Cardiac muscle cell (in vitro differentiated cells and primary cell): ENCODE measurements at regions not wholly inside any gene's neighbourhood (a gene's known extent, or its start where the extent isn't known, plus 50 kb on each side); places are given as distances from the start of the nearest gene placed in this dataset.

Source experiments
- DNase-seq, 2 donors: peaks; one replicate each; pipeline versions ENCODE4 v3.0.0 to v3.0.0-alpha.2; 2010 to 2017; ENCODE audit warnings: low read depth in 1 of 2, low spot score in 1 of 2
- H3K27ac ChIP-seq: fragments of 200-600 bp; sonication (generic); 2 replicates; pipeline ENCODE4 v1.5.1; 2016
- H3K27me3 ChIP-seq: fragments of 200-600 bp; sonication (generic); 2 replicates; pipeline ENCODE4 v1.6.0; 2016; ENCODE audit warnings: control low read depth
- H3K36me3 ChIP-seq: fragments of 200-600 bp; sonication (generic); 2 replicates; pipeline ENCODE4 v1.5.1; 2016; ENCODE audit warnings: control low read depth
- H3K4me1 ChIP-seq: fragments of 200-600 bp; sonication (generic); 2 replicates; pipeline ENCODE4 v1.8.1; 2017; ENCODE audit warnings: low read depth, mild to moderate bottlenecking, mixed run types
- H3K4me3 ChIP-seq: fragments of 200-600 bp; sonication (generic); 2 replicates; pipeline ENCODE4 v1.5.1; 2016; ENCODE audit warnings: mild to moderate bottlenecking
- H3K9me3 ChIP-seq: fragments of 200-600 bp; sonication (generic); 2 replicates; pipeline ENCODE4 v1.5.1; 2017; ENCODE audit warnings: low read depth, mild to moderate bottlenecking, control low read depth
- TF ChIP-seq, protein P1 (sequence below): IDR thresholded peaks from 2 replicates; pipeline ENCODE4 v1.5.1; 2012; ENCODE audit warnings: low read depth, mild to moderate bottlenecking, low read length

DNA sequence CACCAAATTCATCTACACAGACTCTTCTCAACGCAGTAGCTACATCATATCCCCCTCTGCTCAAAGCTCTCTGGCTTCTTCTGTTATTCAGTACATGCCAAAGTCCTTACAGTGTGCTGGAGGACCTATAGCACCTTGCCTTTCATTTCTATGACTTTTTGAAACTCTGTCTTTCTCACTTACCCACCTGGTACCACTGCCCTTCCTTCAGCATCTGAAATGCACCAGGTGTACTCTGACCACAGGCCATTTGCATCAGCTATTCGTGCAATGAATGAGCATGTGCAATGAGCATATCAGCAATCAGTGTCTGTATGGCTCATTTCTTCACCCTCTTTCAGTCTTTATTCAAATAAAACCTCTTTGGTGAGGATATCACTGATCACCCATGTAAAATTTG lies 399.9 kb downstream of the RAB28 start:
- Histone ChIP-seq H3K36me3 (no peaks in the 10 kb centered on the region), H3K9me3 (no peaks in the 10 kb centered on the region), H3K4me1 (no peaks in the 10 kb centered on the region), H3K27ac (no peak overlapping the region), H3K27me3 (no peaks in the 10 kb centered on the region), H3K4me3 (no peak overlapping the region)
- no peak for DNase-seq
- TF ChIP-seq, protein P1, sequence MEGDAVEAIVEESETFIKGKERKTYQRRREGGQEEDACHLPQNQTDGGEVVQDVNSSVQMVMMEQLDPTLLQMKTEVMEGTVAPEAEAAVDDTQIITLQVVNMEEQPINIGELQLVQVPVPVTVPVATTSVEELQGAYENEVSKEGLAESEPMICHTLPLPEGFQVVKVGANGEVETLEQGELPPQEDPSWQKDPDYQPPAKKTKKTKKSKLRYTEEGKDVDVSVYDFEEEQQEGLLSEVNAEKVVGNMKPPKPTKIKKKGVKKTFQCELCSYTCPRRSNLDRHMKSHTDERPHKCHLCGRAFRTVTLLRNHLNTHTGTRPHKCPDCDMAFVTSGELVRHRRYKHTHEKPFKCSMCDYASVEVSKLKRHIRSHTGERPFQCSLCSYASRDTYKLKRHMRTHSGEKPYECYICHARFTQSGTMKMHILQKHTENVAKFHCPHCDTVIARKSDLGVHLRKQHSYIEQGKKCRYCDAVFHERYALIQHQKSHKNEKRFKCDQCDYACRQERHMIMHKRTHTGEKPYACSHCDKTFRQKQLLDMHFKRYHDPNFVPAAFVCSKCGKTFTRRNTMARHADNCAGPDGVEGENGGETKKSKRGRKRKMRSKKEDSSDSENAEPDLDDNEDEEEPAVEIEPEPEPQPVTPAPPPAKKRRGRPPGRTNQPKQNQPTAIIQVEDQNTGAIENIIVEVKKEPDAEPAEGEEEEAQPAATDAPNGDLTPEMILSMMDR, result no peak

GRCh38 chr4:13081830-13082229 lies 402.3 kb downstream of the RAB28 start:
- TF ChIP-seq, protein P1, result no peak
- DNase-seq, result no peak
- no peak overlapping the region for H3K27ac ChIP-seq
- H3K4me1 ChIP-seq, result no peaks in the 10 kb centered on the region
- H3K36me3 ChIP-seq, result no peaks in the 10 kb centered on the region
- H3K4me3 ChIP-seq, result no peak overlapping the region
- H3K9me3 ChIP-seq, result no peaks in the 10 kb centered on the region
- H3K27me3 ChIP-seq, result no peaks in the 10 kb centered on the region

- H3K27ac ChIP-seq, result no peak overlapping the region
- no peak overlapping the region for H3K4me3 ChIP-seq
- H3K27me3 ChIP-seq, result no peaks in the 10 kb centered on the region
- H3K36me3 ChIP-seq, result no peaks in the 10 kb centered on the region
- DNase-seq, result no peak
- no peaks in the 10 kb centered on the region for H3K4me1 ChIP-seq
- TF ChIP-seq, protein P1, result no peak
- H3K9me3 ChIP-seq, result no peaks in the 10 kb centered on the region
These were observed 417.1 kb downstream of the RAB28 start for GRCh38 chr4:13067077-13067476.

- H3K27me3 ChIP-seq, result peaks cover 3% of the 10 kb centered on the region
- no peak overlapping the region for H3K4me3 ChIP-seq
- TF ChIP-seq, protein P1, result no peak
- no peaks in the 10 kb centered on the region for H3K9me3 ChIP-seq
- H3K27ac ChIP-seq, result no peak overlapping the region
- H3K4me1 ChIP-seq, result no peaks in the 10 kb centered on the region
- no peaks in the 10 kb centered on the region for H3K36me3 ChIP-seq
- DNase-seq, result no peak
These were observed 425.1 kb downstream of the RAB28 start for GRCh38 chr4:13059019-13059418.

DNA sequence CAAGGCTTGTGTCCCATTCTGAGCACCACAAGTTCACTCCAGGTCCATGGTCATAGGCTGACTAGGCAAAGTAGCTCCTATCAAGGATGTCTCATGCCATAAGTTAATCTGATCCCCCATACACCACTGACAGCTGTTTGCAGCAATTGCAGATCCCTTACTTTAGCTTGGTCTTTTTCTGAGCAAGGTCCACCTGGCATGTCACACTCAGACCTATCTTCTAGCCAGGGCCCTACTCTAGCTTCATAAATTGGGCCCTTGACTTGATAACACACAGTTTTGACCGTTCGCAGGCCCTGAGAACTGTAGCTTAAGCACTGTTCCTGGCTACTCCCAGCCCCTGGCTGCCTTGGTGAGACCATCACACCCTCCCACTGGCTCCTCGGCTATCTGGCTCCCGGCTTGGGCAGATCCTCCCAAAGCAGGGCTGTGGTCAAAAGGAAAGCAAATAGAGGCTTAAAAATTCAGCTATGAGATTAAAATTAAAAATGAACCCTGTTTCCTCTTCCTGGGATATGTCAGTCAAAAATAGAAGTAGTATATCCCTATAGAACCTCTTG lies 427.4 kb downstream of the RAB28 start:
- H3K27ac ChIP-seq, result no peak overlapping the region
- H3K27me3 ChIP-seq, result peaks cover 3% of the 10 kb centered on the region
- no peak overlapping the region for H3K4me3 ChIP-seq
- H3K36me3 ChIP-seq, result no peaks in the 10 kb centered on the region
- H3K9me3 ChIP-seq, result no peaks in the 10 kb centered on the region
- DNase-seq, result no peak
- no peaks in the 10 kb centered on the region for H3K4me1 ChIP-seq
- TF ChIP-seq, protein P1, result no peak
